IPS-NIHi7 (cell line): ENCODE measurements at regions not wholly inside any gene's neighbourhood (a gene's known extent, or its start where the extent isn't known, plus 50 kb on each side); places are given as distances from the start of the nearest gene placed in this dataset.
"Not testable (repeated sequence)": the region's sequence is repeated elsewhere in the genome, so short reads cannot be mapped to it uniquely, and the experiment has no call there.

Experiments
- DNase-seq: peaks from one replicate; pipeline ENCODE4 v3.0.0; 2012; ENCODE audit warnings: mixed read lengths; ENCODE audit errors: extremely low spot score

GRCh38 chr15:75763635-75764600, 51.3 kb upstream of the CSPG4 start:
- not testable (repeated sequence) for DNase-seq

- no peak for DNase-seq
Observed at GRCh38 chr15:75763137-75763611, 50.5 kb upstream of the CSPG4 start.
